ENCODE measurements at regions not wholly inside any gene's neighbourhood (a gene's known extent, or its start where the extent isn't known, plus 50 kb on each side); places are given as distances from the start of the nearest gene placed in this dataset.
"Not testable (repeated sequence)": the region's sequence is repeated elsewhere in the genome, so short reads cannot be mapped to it uniquely, and the experiment has no call there.

- DNase-seq, result no peak
Observed at GRCh38 chr19:20385061-20385460, 180.5 kb downstream of the ZNF737 start.

- DNase-seq, result no peak
Observed at GRCh38 chr19:20371911-20372310, 193.7 kb downstream of the ZNF737 start.

- not testable (repeated sequence) for DNase-seq
Observed at GRCh38 chr19:20371304-20371703, 194.3 kb downstream of the ZNF737 start.

- DNase-seq, result peak; percentile 54
Observed at GRCh38 chr19:20367811-20368294, 197.7 kb downstream of the ZNF737 start.

GRCh38 chr19:20365146-20365545 is 198.1 kb downstream of the ZNF486 start:
- no peak for DNase-seq

- no peak for DNase-seq
Observed at GRCh38 chr19:20359933-20360720, 193.1 kb downstream of the ZNF486 start.

GRCh38 chr19:20358841-20359465 is 191.9 kb downstream of the ZNF486 start:
- DNase-seq, result not testable (repeated sequence)

- DNase-seq, result no peak
Observed at GRCh38 chr19:20357921-20358320, 190.9 kb downstream of the ZNF486 start.

- DNase-seq, result no peak
Observed at GRCh38 chr19:20351244-20351643, 184.2 kb downstream of the ZNF486 start.

- DNase-seq, result no peak
Observed at GRCh38 chr19:20349206-20349605, 182.2 kb downstream of the ZNF486 start.

GRCh38 chr19:20339444-20339843 is 172.4 kb downstream of the ZNF486 start:
- DNase-seq, result no peak

GRCh38 chr19:20334760-20335159 is 167.7 kb downstream of the ZNF486 start:
- DNase-seq, result no peak

- DNase-seq, result no peak
Observed at GRCh38 chr19:20333508-20333907, 166.5 kb downstream of the ZNF486 start.

GRCh38 chr19:20325151-20325550 is 158.1 kb downstream of the ZNF486 start:
- DNase-seq, result no peak

GRCh38 chr19:20321139-20321763 is 154.2 kb downstream of the ZNF486 start:
- no peak for DNase-seq

- DNase-seq, result no peak
Observed at GRCh38 chr19:20320191-20320590, 153.2 kb downstream of the ZNF486 start.

- DNase-seq, result no peak
Observed at GRCh38 chr19:20318616-20319015, 151.6 kb downstream of the ZNF486 start.

- no peak for DNase-seq
Observed at GRCh38 chr19:20315543-20315942, 148.5 kb downstream of the ZNF486 start.

GRCh38 chr19:20313894-20314293 is 146.9 kb downstream of the ZNF486 start:
- DNase-seq, result no peak

GRCh38 chr19:20307127-20307526 is 140.1 kb downstream of the ZNF486 start:
- no peak for DNase-seq

- DNase-seq, result not testable (repeated sequence)
Observed at GRCh38 chr19:20296314-20296713, 129.3 kb downstream of the ZNF486 start.

GRCh38 chr19:20294181-20294580 is 127.2 kb downstream of the ZNF486 start:
- DNase-seq, result no peak

- DNase-seq, result not testable (repeated sequence)
Observed at GRCh38 chr19:20292520-20292919, 125.5 kb downstream of the ZNF486 start.

GRCh38 chr19:20289186-20289585 is 122.2 kb downstream of the ZNF486 start:
- no peak for DNase-seq

All from DMS 273 treated with DMSO at 0.1 percent for 48 hours (cell line).